Brain pericyte (primary cell): ENCODE measurements at regions not wholly inside any gene's neighbourhood (a gene's known extent, or its start where the extent isn't known, plus 50 kb on each side); places are given as distances from the start of the nearest gene placed in this dataset.
A peak's percentile ranks its signal among the peaks of the same experiment; 100 is the strongest.
"Not testable (repeated sequence)": the region's sequence is repeated elsewhere in the genome, so short reads cannot be mapped to it uniquely, and the experiment has no call there.

Experiments
- DNase-seq: peaks from one replicate; pipeline ENCODE4 v3.0.0-alpha.2; 2012; ENCODE audit warnings: low read depth, low spot score

DNA sequence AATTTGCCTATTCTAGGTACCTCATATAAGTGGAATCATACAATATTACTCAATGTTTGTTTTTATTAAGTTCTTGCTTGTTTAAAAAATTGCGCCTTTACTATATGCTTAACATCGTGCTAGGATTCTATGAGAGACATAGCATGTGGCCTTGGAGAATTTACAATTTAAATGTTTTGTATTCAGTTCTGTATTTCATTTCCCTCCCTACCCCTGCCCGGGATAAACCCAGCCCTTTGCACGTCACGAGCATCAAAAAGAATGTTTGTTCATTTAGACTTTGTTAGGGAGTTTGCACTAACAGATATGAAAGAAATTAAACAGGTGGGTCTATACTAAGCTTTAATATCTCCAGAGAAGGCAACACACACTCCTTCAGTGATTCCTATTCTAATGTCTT, 75.7 kb downstream of the C18orf54 start:
- no peak for DNase-seq

DNA sequence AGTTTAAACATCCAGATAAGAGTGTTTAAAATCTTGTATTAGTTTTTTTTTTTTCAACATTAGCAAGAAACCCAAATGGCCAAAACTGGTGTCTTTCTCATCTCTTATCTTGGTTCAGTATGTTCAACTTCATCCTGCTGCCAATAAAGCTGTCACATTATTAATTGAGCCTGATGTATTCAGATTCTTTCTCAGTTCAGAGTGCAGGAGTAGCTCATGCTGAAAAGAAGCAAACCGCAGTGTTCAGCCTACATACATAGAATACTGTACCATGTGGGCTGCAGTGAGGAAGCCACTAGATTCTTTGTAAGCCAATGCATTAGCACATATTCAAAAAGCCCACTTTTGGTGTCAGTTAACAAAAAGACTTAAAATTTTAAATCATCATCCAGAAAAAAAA, 76.2 kb downstream of the C18orf54 start:
- no peak for DNase-seq

DNA sequence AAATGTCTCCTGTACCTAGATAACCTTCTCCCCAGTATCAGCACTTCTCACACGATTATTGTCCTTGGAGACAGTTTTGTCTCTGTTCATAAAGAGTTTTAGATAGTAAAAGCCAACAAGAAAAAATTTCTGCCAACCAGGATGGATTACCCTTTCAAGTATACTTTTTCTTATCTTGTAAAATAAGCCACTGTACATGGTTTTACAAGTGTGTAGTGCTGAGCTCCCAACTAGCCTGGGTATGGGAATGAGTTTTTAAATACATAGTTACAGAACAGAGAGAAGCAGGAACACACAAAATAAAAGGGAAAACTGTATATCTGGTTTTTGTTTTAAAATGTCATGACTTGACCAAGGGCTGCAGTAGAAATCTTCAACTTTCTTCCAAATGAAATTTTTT, 76.7 kb downstream of the C18orf54 start:
- DNase-seq, result no peak

DNA sequence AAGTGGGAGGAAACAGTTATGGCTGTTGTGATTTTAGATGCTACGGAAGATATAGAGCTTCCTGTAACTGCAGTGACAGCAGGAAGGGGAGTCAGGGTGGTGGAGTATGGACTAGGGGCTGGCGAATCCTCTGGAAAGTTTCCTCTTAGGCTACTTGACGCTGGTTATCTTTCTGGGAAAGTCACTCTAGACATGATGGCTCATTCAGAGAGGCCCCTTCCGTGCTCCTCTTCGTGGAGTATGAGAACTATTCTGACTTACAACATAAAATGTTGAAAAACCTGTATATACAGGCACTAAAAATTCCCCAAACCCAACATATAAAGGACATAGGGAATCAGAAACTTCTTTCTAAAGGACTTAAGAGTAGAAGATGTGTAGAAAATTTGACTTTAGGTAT, 78.8 kb downstream of the C18orf54 start:
- DNase-seq, result no peak

DNA sequence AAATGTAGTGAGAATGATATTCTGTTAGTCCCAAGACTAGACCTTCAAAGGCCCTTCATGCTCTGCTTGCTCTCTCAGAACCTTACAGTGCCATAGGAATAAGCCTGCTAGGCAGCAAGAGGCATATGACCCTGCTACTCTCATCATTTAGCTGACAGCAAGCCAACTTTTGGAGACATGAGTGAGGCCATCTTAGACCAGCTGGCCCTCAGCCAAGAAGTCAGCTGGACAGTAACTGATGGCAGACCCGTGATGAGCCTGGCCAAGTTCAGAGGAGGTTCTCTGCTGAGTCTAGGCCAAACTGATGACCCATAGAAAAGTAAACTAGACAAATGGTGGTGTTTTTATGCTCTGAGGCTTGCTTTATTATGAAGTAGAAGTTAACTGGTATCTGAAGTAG, 82.6 kb downstream of the C18orf54 start:
- DNase-seq, result no peak

DNA sequence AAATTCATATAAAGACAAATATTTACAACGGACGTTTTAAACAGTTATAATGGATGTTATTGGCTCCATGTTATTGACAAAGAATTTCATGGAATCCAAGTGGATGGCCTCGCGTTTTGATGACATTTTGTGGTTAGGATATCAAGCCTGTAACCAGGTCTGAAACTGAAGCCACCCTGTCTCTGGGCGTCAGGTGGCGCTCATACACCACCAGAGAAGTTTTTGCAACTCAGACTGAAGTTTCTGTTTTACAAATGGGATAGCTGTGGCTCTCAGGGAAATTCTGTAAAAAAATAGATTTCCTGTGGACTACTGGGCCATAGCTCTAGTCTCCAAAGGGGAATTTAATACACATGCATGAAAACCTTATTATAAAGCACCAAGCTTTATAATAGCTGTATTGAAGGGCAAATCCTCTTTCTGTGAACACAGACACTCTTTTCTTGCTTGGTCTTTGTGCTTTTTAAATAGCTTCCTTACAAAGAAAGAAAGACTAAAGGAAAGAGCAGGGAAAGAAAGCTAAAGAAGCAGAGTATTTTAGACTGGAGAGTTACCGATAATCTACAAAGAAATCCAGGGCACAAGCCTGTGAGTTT, 86.7 kb downstream of the C18orf54 start:
- peak; percentile 8 for DNase-seq

DNA sequence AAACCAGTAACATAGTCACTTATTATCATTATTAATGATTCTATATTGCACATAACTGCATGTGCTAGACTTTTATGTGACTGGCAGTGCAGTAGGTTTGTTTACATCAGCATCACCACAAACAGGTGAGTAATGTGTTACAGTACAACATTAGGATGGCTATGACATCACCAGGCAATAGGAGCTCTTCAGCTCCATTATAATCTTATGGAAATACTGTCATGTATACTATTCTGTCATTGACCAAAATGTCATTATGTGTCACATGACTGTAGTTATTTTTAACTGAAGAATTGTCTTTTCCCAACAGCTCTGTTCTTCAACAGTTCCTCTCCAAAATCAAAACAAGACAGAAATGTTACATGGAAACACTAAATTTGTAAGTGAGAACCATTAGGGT, 96.3 kb downstream of the C18orf54 start:
- no peak for DNase-seq

DNA sequence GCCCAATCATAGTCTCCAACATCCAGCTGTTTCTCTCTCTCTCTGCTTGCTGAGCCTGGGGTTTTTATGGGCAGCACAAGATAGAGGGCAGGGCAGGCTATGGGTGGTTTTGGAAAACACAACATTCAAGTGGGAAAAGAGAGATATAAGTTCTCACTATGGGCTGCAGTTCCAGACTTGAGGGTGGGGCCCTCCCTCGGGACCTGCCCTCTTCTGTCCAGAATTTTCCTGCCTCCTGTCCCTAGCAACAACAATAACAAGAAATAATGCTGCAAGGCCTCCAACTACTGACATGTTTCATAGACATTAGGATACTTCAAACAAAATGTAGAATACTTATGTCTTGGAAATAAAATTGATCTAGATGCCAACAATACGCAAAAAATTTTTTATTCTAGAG, 107.8 kb downstream of the C18orf54 start:
- no peak for DNase-seq

DNA sequence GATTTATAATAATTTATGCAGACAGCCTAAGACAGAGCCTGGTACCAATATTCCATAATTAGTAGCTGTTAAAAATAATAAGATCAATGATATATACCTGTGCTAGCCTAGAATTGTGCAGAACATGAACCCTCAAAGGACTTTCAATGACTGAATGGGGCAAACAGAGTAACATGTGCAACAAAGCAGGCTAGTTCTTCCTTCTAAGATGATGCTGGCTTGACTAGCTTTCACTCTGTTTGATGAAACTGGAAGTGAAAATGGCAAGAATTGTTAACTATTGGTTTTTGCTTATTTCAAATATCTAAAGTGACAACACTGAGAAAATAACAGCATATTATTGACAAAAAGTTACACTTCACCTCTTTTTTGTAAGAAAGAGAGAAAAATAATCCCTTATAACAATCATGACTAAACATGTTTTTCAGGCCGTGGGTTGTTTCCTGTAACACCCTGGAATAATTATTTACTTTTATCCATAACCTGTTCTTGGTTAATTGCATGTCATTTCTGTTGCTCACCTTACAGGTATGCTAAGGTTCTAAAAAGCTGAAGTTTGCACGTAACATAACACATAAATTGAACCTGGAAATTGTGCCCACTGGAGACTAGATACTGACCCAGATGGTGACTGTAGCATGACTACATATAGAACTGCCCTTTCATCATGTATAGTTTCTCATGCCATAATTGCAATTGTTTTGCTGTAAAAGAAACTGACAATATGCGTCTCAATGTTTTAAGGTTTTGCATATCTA, 108.7 kb downstream of the C18orf54 start:
- DNase-seq, result no peak

DNA sequence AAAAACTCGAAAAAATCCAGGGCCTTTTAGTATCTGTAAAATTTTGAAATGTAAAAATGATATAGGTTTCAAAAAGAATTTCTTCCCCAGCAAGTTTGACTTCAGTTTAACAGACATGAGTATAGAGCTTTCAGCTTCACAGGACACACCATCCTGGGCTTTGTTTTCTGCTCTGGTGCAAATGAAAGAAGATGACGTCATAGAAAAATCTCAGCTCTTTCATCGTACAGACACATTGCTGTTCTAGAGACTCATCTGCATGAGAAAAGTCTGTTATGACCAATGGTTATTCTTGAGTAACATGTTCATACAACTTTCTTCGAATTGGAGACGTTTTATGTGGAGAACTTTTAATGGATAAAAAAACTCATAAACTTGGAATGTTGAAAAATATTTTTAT, 111.7 kb upstream of the DYNAP start:
- DNase-seq, result no peak

DNA sequence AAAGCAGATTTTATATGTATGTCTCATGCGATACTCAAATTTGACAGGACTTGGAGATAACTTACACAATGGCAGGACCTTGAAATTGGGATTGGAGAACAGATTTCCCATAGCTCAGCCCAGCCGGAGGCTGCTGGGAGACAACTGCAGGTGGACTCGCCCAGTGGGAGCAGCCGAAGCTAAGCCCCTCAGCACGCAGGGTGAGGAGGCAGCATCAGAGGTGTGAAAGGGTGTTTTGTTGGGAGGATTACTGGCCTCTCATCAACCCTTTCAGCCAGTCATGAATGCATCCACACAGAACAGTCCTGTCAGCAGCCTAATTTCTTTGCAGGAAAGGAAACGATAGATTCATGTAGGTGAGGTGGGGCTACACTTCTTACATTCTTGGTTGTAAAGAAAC, 110.4 kb upstream of the DYNAP start:
- no peak for DNase-seq

DNA sequence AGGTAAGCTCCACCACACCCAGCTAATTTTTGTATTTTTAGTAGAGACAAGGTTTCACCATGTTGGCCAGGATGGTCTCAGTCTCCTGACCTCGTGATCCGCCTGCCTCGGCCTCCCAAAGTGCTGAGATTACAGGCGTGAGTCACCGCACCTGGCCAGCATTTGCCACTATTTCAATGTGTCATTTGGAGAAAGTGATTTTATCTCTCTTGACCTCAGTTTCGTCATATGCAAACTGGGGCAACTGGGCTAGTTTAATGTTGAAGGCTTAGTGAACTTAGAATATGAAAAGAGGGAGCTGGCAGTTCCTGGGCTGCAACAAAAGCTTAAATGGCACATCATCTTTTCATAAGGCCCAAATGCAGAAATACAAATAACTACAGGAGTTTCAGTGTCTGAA, 88.6 kb upstream of the DYNAP start:
- DNase-seq, result not testable (repeated sequence)

DNA sequence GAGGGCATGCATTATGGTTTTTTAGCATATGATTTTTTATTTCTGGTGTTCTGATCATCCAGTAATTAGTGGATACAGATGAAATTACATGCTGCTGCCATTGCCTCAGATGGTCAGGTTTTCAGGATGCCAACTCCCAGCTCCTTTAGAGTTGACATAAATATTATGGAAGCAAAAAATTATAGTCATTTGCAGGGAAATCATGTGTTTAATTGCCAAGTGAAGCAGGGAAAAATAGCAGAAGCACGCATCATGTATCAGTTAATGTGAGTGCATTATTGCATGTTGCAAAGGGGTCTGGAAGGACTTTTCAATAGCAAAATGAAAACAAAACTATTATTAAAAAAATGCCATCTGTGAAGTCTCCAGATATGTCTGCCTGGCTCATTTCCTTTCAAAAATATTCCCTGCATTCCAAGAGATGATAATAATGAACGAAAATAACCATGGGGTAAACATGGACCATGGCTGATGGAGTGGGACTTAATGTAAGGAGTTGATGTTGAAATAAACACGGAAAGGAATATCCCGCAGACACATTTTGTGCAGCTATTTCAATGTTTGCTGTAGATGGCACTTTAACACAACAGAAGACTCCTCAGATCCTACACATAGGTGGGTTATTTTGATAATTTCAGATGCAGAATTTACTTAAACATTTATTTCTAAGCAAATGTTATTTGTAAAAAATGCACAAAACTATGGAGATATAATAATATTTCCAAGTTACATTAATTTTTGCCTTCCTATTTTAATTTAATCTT, 87.7 kb upstream of the DYNAP start:
- no peak for DNase-seq

DNA sequence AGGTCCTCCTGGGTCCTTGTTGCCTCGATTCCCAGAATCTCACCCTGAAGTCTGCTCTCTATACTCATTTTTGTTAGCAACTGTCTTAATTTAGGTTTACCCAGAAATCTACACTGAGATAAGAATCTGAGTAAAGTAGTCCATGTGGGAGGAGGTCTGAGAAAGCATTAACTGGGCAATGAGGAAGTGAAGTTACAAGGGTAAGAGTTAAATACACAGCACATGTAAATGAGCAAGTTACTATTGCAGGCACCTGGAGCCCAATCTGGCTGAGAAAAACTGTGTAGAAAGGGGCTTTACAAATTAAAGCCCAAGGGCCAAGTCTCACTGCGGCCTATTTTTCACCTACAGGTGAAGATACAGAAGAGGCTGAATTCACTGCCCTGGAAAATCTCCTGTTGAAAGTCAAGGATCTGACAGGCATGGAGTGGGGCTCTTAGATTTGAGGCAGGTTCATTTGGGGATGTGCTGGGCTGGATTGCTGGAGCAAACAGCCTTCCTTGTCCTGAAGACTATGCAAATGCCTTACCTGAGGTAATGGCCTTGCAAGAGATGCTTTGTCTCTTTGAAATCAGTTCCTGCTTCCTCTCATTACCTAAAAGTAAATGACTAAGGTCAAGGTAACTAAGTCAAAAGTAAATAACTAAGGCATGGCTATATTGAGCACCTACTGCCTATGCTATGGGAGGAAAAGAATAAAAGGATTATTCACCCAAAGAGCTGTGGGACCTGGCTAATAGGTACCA, 84.4 kb upstream of the DYNAP start:
- DNase-seq, result no peak

DNA sequence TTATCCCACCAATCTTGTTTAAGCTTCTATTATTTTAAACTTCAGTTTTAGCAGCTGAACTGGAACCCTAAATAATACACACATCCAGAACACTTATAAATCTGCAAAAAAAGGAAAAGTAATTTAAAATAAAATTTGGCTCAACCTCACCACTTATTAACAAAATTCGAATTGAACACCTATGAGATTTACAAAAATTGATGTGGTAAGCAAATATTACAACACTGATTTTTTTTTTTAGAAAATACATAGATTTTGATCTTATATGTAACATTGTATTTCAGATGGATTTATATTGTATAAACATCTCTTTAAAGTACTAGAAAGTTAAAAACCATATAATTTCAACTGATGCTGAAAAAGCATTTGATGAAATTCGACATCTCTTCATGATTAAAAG, 81.3 kb upstream of the DYNAP start:
- DNase-seq, result no peak

DNA sequence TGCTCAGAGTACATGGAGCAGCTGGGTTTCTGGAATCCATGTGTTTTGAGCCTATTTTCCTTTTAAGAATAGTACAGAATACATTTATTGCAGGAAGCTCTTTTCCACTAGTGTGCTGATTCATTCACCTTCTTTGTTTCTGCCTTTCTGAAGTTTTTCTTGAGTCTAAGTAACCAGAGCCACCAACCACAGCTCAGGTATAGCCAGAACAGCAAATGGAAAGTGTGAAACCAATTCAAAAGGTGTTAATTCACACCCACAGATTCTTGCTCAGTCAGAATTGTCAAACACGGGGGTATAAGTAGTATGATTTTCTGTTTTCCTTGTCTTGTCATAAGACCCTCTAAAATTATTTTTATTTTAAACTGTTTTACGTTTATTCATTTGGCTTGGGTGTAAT, 75.9 kb upstream of the DYNAP start:
- DNase-seq, result no peak

DNA sequence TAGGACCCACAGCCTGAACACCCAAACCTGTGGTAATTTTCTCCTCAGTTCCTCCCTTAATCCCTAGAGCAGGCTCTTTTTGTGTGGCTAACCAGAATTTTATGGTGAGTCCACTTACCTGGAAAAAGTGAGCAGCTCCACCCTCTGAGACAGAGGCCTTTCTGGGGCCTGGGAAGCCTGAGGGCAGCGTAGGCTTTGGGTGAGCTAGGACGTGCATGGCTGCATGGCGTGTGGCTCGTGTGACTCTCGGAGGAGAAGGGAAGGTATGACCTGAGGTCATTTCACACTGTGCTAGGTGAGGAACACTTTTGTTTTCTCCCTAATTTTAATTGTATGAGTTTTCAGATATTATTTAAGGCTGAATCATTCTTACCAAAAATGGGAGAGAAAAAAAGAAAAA, 73.5 kb upstream of the DYNAP start:
- no peak for DNase-seq

DNA sequence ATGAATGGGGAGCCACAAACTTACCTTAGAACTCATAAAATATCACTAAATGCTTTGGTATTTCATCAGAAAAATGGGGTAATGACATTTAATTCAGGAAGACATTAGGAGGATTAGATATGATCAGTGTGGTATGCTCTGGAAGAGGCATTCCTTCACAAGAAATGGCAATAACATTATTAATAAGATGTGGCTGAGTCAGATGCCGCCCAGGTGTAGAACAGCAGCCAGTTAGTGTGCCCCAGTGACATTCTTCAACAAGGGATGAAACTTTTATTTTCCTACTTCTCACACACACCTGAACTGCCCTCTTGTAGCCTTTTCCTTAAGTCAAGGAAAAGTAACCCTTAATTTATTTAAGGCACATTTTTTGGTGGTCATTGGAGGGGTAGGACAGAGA, 69.2 kb upstream of the DYNAP start:
- no peak for DNase-seq

DNA sequence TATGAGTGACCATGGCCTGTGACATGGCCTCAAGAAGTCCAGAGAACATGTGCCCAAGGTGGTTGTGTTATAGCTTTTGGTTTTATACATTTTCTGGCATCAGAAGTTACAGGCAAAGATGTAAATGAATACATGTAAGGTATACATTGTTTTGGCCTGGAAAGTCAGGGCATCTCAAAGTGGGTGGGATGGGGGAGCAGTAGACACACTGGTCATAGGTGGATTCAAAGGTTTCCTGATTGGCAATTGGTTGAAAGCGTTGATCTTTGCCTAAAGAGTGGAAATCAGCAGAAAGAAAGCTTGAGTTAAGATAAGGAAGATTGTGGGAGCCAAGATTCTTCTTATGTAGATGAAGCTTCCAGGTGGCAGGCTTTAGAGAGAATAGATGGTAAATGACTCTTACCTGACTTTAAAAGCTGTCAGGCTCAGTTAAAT, 62.1 kb upstream of the DYNAP start:
- no peak for DNase-seq

DNA sequence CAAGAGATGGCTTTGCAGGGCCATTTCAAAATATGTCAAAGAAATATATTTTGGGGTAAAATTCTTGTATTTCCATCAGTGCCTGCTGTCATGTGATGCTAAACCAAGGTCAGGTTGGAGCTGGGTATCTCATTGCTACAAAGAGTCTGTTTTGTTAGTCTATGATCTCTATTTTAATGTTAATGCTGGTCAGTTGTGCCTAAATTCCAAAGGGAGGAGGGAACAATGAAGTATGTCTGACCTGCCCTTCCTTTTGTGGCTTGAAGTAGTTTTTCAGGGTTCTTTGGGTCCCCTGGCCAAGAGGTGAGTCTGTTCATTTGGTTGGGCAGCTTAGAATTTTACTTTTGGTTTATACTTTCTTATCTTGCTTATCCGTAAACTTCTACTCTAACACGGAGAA, 61.6 kb upstream of the DYNAP start:
- no peak for DNase-seq

DNA sequence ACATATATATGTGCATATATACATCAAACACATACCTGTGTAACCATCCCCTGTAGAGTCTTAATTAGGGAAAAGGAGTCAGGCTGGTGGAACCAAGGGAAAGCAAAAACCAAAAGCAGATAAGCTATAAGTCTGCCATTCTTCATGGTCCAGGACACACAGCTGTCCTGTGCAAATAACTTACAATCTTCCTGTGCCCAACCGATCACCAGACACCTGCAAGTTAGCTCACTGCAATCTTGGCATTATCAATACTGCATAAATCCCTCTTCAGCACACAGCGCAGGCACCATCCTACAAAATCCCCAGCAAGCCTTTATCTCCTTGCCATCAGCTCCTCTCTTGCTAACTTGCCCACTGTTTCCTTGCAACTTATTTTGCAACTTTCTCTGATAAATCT, 60.8 kb upstream of the DYNAP start:
- no peak for DNase-seq

DNA sequence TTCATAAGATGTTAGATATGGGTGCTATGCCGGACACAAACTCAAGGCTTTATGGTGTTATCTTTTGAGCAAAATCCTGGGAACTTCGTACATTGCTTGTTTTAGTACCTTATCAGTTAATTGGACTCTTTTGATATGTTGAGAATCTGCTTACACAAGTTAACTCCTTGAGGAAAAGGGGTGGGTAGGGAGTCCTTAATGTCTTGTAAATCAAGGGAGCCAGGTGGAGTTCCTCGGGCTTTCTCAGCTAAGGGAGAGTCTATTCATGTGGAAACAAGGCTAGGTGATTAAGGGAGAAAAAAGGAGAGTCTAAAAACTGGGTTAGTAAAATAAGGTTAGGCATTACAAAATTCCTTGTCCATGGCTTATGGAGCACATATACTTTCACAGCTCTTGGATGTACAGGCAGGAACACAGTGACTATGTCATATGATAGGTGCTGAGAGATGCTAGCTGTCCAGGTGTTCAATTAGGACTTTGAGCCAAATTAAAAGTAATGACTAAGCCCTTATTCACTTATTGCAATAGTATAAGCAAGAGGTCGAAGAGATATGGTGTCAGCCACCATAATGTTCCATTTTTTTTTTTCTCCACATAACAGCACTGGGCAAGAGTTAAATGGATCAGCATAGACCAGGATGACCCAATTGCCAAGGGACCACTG, 59.5 kb upstream of the DYNAP start:
- DNase-seq, result no peak
